Testis (tissue), 2 donors: ENCODE measurements at regions not wholly inside any gene's neighbourhood (a gene's known extent, or its start where the extent isn't known, plus 50 kb on each side); places are given as distances from the start of the nearest gene placed in this dataset.

Source experiments
- DNase-seq: peaks from one replicate; pipeline ENCODE4 v3.0.0-alpha.2; 2019
- H3K27ac ChIP-seq, 2 donors: fragments of 200-600 bp; sonication (generic); one replicate each; pipeline ENCODE4 v1.5.1; 2019
- H3K27me3 ChIP-seq: fragments of 200-600 bp; sonication (generic); one replicate; pipeline ENCODE4 v1.5.1; 2019
- H3K36me3 ChIP-seq: fragments of 200-600 bp; sonication (generic); one replicate; pipeline ENCODE4 v1.5.1; 2017; ENCODE audit warnings: low read depth; ENCODE audit errors: missing control alignments
- H3K4me1 ChIP-seq: fragments of 200-600 bp; sonication (generic); one replicate; pipeline ENCODE4 v1.5.1; 2019
- H3K4me3 ChIP-seq, 2 donors: fragments of 200-600 bp; sonication (generic); one replicate each; pipeline ENCODE4 v1.5.1; 2017 to 2019
- H3K9me3 ChIP-seq: fragments of 200-600 bp; sonication (generic); one replicate; pipeline ENCODE4 v1.5.1; 2017
- CTCF ChIP-seq, 3 experiments: fragments of 450-650 bp in 2 of 3; fragments of 200-600 bp in 1 of 3; sonication (generic) in 1 of 3; IDR thresholded peaks; one replicate each; pipeline ENCODE4 v1.5.1; 2016 to 2019; ENCODE audit warnings: antibody characterized with exemption in 3 of 3, mild to moderate bottlenecking in 2 of 3, moderate library complexity in 1 of 3
- POLR2A ChIP-seq: fragments of 450-650 bp; IDR thresholded peaks from one replicate; pipeline ENCODE4 v1.6.1; 2017; ENCODE audit warnings: antibody characterized with exemption, mild to moderate bottlenecking, moderate library complexity
- WGBS, 2 donors: methylation state at CpG; one replicate each; pipeline ENCODE4 v1.1.5; 2018; 5-methylcytosine and 5-hydroxymethylcytosine counted together
- intact Hi-C: fragments of 100-400 bp; cut with DNase I; formaldehyde crosslinking; loops from one replicate; pipeline ENCODE4 v1.15.1; 2023; ENCODE audit warnings: low total_unique reads

- Histone ChIP-seq H3K9me3 (no peaks in the 10 kb centered on the region), H3K27me3 (no peaks in the 10 kb centered on the region), H3K27ac (no peak overlapping the region), H3K4me1 (no peaks in the 10 kb centered on the region), H3K4me3 (no peak overlapping the region), H3K36me3 (no peaks in the 10 kb centered on the region)
- intact Hi-C loops, result no loop called here
- DNase-seq, result no peak
- WGBS, 2 donors, result 88 to 96% methylated on average over 4 of the region's 4 CpGs
- TF ChIP-seq POLR2A, result no peak
- TF ChIP-seq CTCF (IDR thresholded peaks at IDR 0.05), result no peak
These were observed 194.5 kb downstream of the PLK2 start for GRCh38 chr5:58265246-58265930.

GRCh38 chr5:58264276-58264675 is 195.6 kb downstream of the PLK2 start:
- Histone ChIP-seq H3K36me3 (no peaks in the 10 kb centered on the region), H3K4me3 (no peak overlapping the region), H3K27me3 (no peaks in the 10 kb centered on the region), H3K9me3 (no peaks in the 10 kb centered on the region), H3K27ac (no peak overlapping the region), H3K4me1 (no peaks in the 10 kb centered on the region)
- intact Hi-C loops, result no loop called here
- DNase-seq, result no peak
- TF ChIP-seq CTCF (IDR thresholded peaks at IDR 0.05), result no peak
- TF ChIP-seq POLR2A, result no peak
- WGBS, 2 donors, result 72 to 79% methylated on average over 3 of the region's 3 CpGs

- H3K36me3 ChIP-seq, result no peaks in the 10 kb centered on the region
- H3K27me3 ChIP-seq, result no peaks in the 10 kb centered on the region
- TF ChIP-seq POLR2A (no peak), CTCF (IDR thresholded peaks at IDR 0.05) (no peak)
- H3K4me1 ChIP-seq, result no peaks in the 10 kb centered on the region
- DNase-seq, result no peak
- WGBS, 2 donors, result 84 to 90% methylated on average over 1 of the region's 1 CpG
- H3K4me3 ChIP-seq, result no peak overlapping the region
- no peaks in the 10 kb centered on the region for H3K9me3 ChIP-seq
- H3K27ac ChIP-seq, result no peak overlapping the region
- intact Hi-C loops, result no loop called here
These were observed 196.6 kb downstream of the PLK2 start for GRCh38 chr5:58263296-58263695.

- no peak for DNase-seq
- 75 to 94% methylated on average over 1 of the region's 1 CpG for WGBS, 2 donors
- no peaks in the 10 kb centered on the region for H3K27me3 ChIP-seq
- no peaks in the 10 kb centered on the region for H3K9me3 ChIP-seq
- no peaks in the 10 kb centered on the region for H3K36me3 ChIP-seq
- no peaks in the 10 kb centered on the region for H3K4me1 ChIP-seq
- intact Hi-C loops, result no loop called here
- no peak for TF ChIP-seq CTCF (IDR thresholded peaks at IDR 0.05)
- no peak overlapping the region for H3K4me3 ChIP-seq
- no peak overlapping the region for H3K27ac ChIP-seq
These were observed 197.7 kb downstream of the PLK2 start for GRCh38 chr5:58262226-58262625.

- intact Hi-C loops, result no loop called here
- Histone ChIP-seq H3K36me3 (no peaks in the 10 kb centered on the region), H3K9me3 (no peaks in the 10 kb centered on the region), H3K4me3 (no peak overlapping the region), H3K27ac (no peak overlapping the region), H3K27me3 (no peaks in the 10 kb centered on the region), H3K4me1 (no peaks in the 10 kb centered on the region)
- TF ChIP-seq CTCF (IDR thresholded peaks at IDR 0.05) (no peak), POLR2A (no peak)
- DNase-seq, result no peak
- whole genome bisulfite sequencing, 2 donors, result 37 to 57% methylated on average over 4 of the region's 4 CpGs
These were observed 198.3 kb downstream of the PLK2 start for GRCh38 chr5:58261605-58262004.
